ENCODE measurements at regions not wholly inside any gene's neighbourhood (a gene's known extent, or its start where the extent isn't known, plus 50 kb on each side); places are given as distances from the start of the nearest gene placed in this dataset.

DNA sequence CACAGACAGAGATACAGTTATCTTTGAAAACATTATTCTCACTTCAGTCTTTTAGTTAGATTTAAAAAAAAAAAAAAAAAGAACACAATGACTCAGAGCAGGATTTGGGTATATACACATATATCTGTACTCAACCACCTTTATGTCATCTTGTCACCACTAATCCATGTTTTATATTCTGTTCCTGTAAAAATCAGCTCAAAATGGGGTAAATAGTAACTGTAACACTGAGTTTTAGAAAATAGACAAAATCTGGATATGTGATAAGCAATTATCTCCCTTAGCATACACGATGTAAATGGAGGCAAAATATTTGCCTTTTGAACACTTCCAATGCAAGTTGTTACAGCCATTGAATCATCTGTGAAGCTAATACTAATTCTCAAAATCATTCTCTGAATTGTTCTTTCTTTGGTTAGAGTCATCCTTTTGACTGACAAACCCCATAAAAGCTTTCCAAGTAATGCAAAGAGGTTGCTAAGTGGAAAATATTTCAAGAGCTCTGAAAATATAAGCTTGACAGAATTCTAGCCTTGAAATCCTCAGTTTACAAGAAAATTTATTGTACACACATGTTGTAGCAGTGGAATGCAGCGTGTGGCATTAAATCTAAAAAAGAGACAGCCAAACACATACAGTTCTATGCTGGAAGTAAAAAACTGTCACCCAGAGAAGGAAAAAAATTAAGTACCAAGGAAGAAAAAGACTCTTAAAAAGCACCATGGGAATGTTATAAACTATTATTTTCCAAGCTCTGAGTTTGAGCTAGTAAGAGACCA, 502.2 kb upstream of the PHF14 start:
- H3K27ac Mint-ChIP-seq = no peak overlapping the region
- TF ChIP-seq, protein P1, sequence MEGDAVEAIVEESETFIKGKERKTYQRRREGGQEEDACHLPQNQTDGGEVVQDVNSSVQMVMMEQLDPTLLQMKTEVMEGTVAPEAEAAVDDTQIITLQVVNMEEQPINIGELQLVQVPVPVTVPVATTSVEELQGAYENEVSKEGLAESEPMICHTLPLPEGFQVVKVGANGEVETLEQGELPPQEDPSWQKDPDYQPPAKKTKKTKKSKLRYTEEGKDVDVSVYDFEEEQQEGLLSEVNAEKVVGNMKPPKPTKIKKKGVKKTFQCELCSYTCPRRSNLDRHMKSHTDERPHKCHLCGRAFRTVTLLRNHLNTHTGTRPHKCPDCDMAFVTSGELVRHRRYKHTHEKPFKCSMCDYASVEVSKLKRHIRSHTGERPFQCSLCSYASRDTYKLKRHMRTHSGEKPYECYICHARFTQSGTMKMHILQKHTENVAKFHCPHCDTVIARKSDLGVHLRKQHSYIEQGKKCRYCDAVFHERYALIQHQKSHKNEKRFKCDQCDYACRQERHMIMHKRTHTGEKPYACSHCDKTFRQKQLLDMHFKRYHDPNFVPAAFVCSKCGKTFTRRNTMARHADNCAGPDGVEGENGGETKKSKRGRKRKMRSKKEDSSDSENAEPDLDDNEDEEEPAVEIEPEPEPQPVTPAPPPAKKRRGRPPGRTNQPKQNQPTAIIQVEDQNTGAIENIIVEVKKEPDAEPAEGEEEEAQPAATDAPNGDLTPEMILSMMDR (IDR thresholded peaks at IDR 0.05) = no peak
- intact Hi-C loops (cut with micrococcal nuclease) = no loop called here
- no peak overlapping the region for H3K4me3 Mint-ChIP-seq
- H3K4me1 Mint-ChIP-seq (ENCODE audit: low read depth) = no peaks in the 10 kb centered on the region
- no peaks in the 10 kb centered on the region for H3K9me3 Mint-ChIP-seq
- DNase-seq = no peak
- H3K27me3 Mint-ChIP-seq = no peaks in the 10 kb centered on the region
- ChIA-PET CTCF (no interaction called here), POLR2A (no interaction called here)
- ATAC-seq = no peak
- H3K36me3 Mint-ChIP-seq (ENCODE audit: low read depth) = no peaks in the 10 kb centered on the region

DNA sequence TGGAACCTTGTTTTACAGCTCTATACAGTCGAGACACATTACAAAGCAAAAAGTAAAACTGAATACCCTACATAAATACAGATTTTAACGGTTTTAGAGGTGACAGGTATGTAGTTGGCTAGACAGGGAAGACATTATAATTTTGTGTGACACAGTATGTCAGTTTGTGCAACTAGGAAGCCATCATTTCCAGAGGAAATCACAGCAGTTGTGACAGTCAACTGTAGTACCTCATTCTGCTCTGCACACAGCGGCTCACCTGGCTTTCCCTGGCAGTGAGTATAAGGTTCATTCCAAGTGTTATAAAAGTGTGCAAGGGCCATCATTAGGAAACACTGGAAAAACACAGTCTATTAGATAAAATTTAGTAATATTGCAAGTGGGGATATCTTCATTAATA, 501.6 kb upstream of the PHF14 start:
- POLR2A ChIA-PET = no interaction called here
- H3K36me3 Mint-ChIP-seq (ENCODE audit: low read depth) = no peaks in the 10 kb centered on the region
- ATAC-seq (no peak), DNase-seq (no peak)
- H3K27me3 Mint-ChIP-seq = no peaks in the 10 kb centered on the region
- TF ChIP-seq, protein P1 (IDR thresholded peaks at IDR 0.05) = no peak
- no peaks in the 10 kb centered on the region for H3K4me1 Mint-ChIP-seq (ENCODE audit: low read depth)
- H3K27ac Mint-ChIP-seq = no peak overlapping the region
- CTCF ChIA-PET = no interaction called here
- intact Hi-C loops (cut with micrococcal nuclease) = no loop called here
- H3K4me3 Mint-ChIP-seq = no peak overlapping the region
- no peaks in the 10 kb centered on the region for H3K9me3 Mint-ChIP-seq

DNA sequence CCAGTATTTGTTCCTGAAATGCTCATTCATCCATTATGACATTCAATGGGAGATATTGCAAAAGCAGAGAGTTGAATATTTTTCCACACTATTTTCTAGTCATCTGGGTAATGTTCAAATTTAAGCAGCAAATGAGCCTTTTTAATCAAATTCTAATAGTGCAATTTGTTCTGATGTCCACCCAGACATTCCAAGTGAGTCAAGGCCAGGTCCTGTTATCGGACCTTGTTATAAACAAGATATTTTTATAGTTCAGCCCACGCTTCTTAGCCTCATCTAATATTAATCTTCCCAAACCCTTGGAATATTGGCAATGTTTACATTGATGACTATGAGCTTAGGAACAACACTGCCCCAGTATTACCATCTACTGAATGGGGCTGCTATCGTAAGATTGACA, 500.1 kb upstream of the PHF14 start:
- intact Hi-C loops (cut with micrococcal nuclease) = no loop called here
- Mint-ChIP-seq H3K27me3 (no peaks in the 10 kb centered on the region), H3K27ac (no peak overlapping the region), H3K9me3 (no peaks in the 10 kb centered on the region), H3K4me3 (no peak overlapping the region), H3K36me3 (ENCODE audit: low read depth) (no peaks in the 10 kb centered on the region), H3K4me1 (ENCODE audit: low read depth) (no peaks in the 10 kb centered on the region)
- DNase-seq (no peak), ATAC-seq (no peak)
- ChIA-PET CTCF (no interaction called here), POLR2A (no interaction called here)
- TF ChIP-seq, protein P1 (IDR thresholded peaks at IDR 0.05) = no peak

DNA sequence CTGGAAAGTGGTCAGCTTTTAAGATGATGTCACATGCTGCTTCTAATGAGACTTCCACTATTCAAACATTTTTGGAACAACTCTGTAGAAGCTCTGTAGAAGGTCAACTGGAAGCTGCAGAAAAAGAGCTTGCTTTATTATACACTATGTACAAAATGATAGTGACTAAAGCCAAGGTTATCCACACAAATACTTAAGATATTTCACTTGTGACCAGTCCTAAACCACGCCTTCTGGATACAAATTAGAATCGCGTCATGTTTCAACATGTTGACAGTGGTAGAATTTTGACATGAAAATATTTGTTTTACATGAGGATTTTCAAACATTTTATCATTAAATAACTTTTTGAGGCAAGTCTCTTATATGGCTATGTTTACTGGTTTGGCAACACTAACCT, 499.6 kb upstream of the PHF14 start:
- DNase-seq = no peak
- CTCF ChIA-PET = no interaction called here
- Mint-ChIP-seq H3K4me1 (ENCODE audit: low read depth) (no peaks in the 10 kb centered on the region), H3K36me3 (ENCODE audit: low read depth) (no peaks in the 10 kb centered on the region), H3K4me3 (no peak overlapping the region), H3K27me3 (no peaks in the 10 kb centered on the region), H3K9me3 (no peaks in the 10 kb centered on the region), H3K27ac (no peak overlapping the region)
- no peak for ATAC-seq
- TF ChIP-seq, protein P1 (IDR thresholded peaks at IDR 0.05) = no peak
- POLR2A ChIA-PET = no interaction called here
- intact Hi-C loops (cut with micrococcal nuclease) = no loop called here

DNA sequence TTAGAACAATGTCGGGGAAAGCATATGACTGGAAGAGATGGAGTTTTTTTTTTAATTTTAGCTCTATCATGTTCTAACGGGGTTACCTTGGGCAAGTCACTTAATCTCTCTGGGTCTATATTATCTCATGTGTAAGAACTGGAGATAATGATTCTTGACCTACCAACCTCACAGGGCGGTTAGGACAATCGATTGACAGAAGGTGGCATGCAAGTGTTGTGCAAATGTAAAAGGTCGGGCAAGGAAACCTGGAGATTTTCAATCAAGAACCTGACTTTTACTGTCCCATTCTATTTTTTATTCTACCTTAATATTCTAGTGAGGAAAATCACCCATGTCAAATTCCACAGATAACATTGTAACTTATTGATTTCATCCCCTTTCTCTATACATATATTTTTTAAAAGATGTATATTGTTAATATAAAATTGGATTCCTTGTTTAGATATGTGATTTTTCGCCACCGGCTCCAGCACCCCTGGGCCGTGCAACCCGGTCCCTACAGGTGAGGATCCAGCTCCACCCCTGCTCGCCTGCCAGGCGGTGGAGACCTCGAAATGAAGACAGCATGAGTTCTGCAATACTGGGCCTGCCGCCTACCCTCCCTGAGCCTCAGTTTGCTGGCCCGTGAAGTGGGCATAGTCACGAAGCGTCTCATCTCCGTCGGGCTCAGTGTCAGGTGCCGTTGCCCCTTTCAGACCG, 497.6 kb upstream of the PHF14 start:
- Mint-ChIP-seq H3K9me3 (no peaks in the 10 kb centered on the region), H3K27me3 (no peaks in the 10 kb centered on the region), H3K36me3 (ENCODE audit: low read depth) (no peaks in the 10 kb centered on the region), H3K4me3 (no peak overlapping the region), H3K27ac (no peak overlapping the region), H3K4me1 (ENCODE audit: low read depth) (no peaks in the 10 kb centered on the region)
- ChIA-PET POLR2A (no interaction called here), CTCF (no interaction called here)
- DNase-seq (no peak), ATAC-seq (no peak)
- intact Hi-C loops (cut with micrococcal nuclease) = no loop called here
- TF ChIP-seq, protein P1 (IDR thresholded peaks at IDR 0.05) = no peak
